ENCODE measurements at regions not wholly inside any gene's neighbourhood (a gene's known extent, or its start where the extent isn't known, plus 50 kb on each side); places are given as distances from the start of the nearest gene placed in this dataset.

GRCh38 chr4:177080388-177080787, 229.3 kb upstream of the NEIL3 start:
- TF ChIP-seq CTCF (IDR thresholded peaks at IDR 0.05; ENCODE audit: low read depth, low read length) (no peak), MYC (IDR thresholded peaks at IDR 0.05; ENCODE audit: low read depth, low read length) (no peak), MAX (IDR thresholded peaks at IDR 0.05; ENCODE audit: low read depth, low read length) (no peak), POLR2A (IDR thresholded peaks at IDR 0.05; ENCODE audit: extremely low read depth, insufficient read length) (no peak)

All from NB4 (cell line).